IgD-negative memory B cell (primary cell): ENCODE measurements at regions not wholly inside any gene's neighbourhood (a gene's known extent, or its start where the extent isn't known, plus 50 kb on each side); places are given as distances from the start of the nearest gene placed in this dataset.
"Not testable (repeated sequence)": the region's sequence is repeated elsewhere in the genome, so short reads cannot be mapped to it uniquely, and the experiment has no call there.

Source experiments
- H3K27ac Mint-ChIP-seq, 3 donors: one replicate each; pipeline ENCODE4 v1.8.0; 2020 to 2022; ENCODE audit warnings: mild to moderate bottlenecking in 3 of 3, mixed read lengths in 3 of 3, moderate library complexity in 1 of 3
- H3K27me3 Mint-ChIP-seq: one replicate; pipeline ENCODE4 v1.8.0; 2021; ENCODE audit warnings: mixed read lengths
- H3K36me3 Mint-ChIP-seq: one replicate; pipeline ENCODE4 v1.8.0; 2020; ENCODE audit warnings: mild to moderate bottlenecking, mixed read lengths
- H3K4me1 Mint-ChIP-seq, 3 donors: one replicate each; pipeline ENCODE4 v1.8.0; 2020 to 2022; ENCODE audit warnings: mixed read lengths in 3 of 3, mild to moderate bottlenecking in 1 of 3
- H3K4me3 Mint-ChIP-seq, 4 donors: one replicate each; pipeline ENCODE4 v1.8.0; 2020 to 2022; ENCODE audit warnings: mild to moderate bottlenecking in 4 of 4, mixed read lengths in 4 of 4, moderate library complexity in 3 of 4
- H3K9me3 Mint-ChIP-seq, 3 donors: one replicate each; pipeline ENCODE4 v1.8.0; 2020 to 2021; ENCODE audit warnings: mixed read lengths in 3 of 3, mild to moderate bottlenecking in 1 of 3

DNA sequence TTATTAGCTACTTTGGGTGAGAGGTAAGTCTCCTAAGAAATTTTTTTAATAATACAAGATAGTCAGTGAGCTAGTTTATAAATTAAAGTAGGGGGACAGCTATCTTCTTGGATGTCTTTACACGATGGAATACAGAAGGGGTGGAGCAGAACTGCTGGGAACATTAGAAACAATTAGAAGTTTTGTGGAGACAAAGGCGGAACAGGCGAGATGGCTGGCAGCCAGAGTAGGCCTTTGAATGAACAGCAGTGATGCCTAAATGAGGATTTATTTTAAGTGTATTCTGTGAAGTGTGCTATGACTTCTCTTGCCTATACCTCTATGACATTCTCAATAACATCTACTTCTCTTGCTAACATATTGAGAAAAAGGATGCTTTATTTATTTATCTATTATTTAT lies 1345.3 kb upstream of the SEL1L start:
- peaks cover 1 to 12% (median 10%) of the 10 kb centered on the region in 3 donors for H3K9me3 Mint-ChIP-seq

DNA sequence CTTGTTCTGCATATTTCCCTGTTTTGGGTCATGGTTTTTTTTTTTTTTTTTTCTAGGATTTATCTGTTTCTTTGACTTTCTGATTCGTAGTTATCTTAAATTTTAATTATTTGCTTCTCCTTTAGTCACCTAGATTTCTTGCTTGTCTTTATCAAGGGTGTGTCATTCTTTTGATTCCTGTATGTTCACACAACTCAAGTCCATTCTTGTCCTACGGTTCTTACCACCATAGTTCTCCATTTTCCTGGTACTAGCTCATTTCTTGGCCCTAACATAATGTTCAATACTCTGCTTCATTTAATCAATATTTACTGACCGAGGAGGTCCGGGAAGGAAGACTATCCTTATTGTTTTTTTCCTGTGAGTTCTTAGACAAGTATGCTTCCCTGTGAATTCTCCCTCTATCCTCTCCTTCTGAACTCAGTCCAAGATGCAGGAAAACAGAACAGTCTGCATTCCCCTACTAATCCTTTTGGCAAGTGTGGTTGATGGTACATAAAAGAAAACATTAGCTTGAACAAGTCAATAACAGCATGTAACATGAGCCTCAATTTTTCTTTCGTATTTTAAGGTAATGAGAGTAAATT lies 1346.4 kb upstream of the SEL1L start:
- H3K36me3 Mint-ChIP-seq = no peaks in the 10 kb centered on the region
- peaks cover 1 to 13% (median 7%) of the 10 kb centered on the region in 3 donors for H3K9me3 Mint-ChIP-seq
- H3K27ac Mint-ChIP-seq = no peak overlapping the region
- H3K4me3 Mint-ChIP-seq = no peak overlapping the region
- H3K27me3 Mint-ChIP-seq = no peaks in the 10 kb centered on the region
- no peaks in the 10 kb centered on the region for H3K4me1 Mint-ChIP-seq

More for the DNA sequence above, 1345.3 kb upstream of the SEL1L start:
- no peak overlapping the region for H3K4me3 Mint-ChIP-seq
- no peak overlapping the region for H3K27ac Mint-ChIP-seq
- no peaks in the 10 kb centered on the region for H3K36me3 Mint-ChIP-seq
- no peaks in the 10 kb centered on the region for H3K27me3 Mint-ChIP-seq
- H3K4me1 Mint-ChIP-seq = no peaks in the 10 kb centered on the region

DNA sequence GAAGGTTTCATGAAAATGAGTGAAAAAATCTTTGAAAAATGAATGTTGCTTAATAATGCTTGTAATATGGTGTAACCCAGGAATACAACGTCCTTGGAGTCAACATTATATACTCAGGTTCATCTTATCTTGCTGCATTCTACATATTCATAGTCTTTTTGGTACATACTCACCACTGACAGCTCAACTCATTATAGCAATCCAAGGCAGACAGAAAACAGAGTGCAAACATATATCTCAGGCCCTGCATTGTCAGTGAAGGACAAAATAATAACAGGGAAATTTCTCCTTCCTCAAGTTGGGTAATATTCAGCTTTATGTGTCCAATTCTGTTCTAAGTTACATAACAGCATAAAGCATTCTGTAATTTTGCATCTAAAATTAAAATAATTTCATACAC lies 1353.0 kb upstream of the SEL1L start:
- Mint-ChIP-seq H3K27ac (no peak overlapping the region), H3K27me3 (no peaks in the 10 kb centered on the region), H3K4me3 (no peak overlapping the region), H3K9me3 (peaks cover 5 to 14% (median 9%) of the 10 kb centered on the region in 3 donors), H3K36me3 (no peaks in the 10 kb centered on the region), H3K4me1 (no peaks in the 10 kb centered on the region)

DNA sequence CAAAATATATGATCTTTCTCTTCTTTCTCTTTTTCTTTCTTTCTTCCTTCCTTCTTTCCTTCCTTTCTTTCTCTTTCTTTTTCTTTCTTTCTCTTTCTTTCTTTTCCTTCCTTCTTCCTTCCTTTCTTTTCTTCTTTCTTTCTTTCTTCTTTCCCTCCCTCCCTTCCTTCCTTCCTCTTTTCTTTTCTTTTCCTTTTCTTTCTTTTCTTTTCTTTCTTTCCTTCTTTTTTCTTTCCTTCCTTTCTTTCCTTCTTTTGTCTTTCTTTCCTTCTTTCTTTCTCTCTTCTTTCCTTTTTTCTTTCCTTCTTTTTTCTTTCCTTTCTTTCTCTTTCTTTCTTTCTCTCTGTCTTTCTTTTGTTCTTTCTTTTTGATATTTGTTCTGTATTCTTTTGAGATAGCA lies 1356.0 kb upstream of the SEL1L start:
- Mint-ChIP-seq H3K36me3 (no peaks in the 10 kb centered on the region), H3K4me3 (no peak overlapping the region), H3K27me3 (no peaks in the 10 kb centered on the region), H3K27ac (no peak overlapping the region), H3K9me3 (peaks cover 3 to 11% (median 4%) of the 10 kb centered on the region in 3 donors), H3K4me1 (no peaks in the 10 kb centered on the region)

DNA sequence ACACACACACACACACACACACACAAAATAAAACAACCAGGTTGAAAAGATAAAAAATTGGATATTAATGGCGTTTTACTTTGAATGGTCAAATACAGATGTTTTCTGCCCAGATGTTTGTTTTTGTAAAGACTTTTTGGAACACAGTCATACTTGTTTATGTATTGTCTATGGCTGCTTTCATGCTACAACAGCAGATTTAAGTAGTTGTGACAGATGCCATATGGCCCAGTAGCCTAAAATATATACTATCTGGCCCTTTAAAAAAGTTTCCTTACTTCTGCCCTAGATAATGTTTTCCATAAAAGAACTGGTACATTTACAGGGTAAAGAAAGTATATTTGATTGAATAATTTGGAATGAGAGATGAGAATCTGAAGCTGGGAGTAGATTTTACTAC lies 1362.8 kb upstream of the SEL1L start:
- no peak overlapping the region for H3K27ac Mint-ChIP-seq
- H3K9me3 Mint-ChIP-seq = peaks cover 0 to 11% (median 5%) of the 10 kb centered on the region in 3 donors
- H3K4me3 Mint-ChIP-seq = no peak overlapping the region
- no peaks in the 10 kb centered on the region for H3K4me1 Mint-ChIP-seq
- H3K27me3 Mint-ChIP-seq = no peaks in the 10 kb centered on the region
- no peaks in the 10 kb centered on the region for H3K36me3 Mint-ChIP-seq

DNA sequence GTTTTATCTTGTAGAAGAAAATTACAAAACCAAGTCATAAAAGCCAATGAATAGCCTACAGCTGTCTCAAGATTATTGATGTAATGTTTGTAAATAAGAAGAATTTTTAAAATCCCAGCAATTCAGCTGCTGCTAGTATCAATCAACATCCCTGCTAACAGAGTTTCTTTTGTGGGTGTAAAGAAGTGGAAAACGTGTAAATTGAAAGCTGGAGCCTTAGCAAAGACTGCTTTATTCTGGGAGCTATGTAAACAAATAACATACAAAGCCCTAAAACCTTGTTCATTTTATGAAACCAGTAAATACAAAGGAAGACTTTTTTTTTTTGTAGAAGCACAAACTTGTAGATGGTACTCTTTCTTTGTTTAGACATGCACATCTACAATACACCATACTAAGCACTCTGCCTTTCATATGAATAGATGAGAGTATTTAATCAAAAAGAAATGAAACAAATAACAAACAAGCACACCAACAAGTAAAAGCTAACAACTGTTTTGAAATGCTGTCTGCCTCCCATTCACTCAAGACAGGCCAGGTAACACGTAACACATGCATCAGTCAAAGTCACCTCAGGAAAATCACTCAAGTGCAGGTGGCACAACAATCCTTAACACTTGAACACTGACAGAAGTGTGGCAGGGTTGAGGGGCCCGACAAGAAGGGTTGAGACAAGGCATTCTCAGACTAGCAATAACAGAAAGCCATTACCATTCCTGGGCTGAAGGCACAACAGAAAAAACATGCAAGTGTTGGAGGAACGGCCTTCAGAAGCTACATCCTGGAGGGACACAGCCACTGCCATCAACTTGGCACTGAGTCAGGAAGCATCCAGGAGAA lies 1364.0 kb upstream of the SEL1L start:
- H3K27ac Mint-ChIP-seq = no peak overlapping the region
- no peak overlapping the region for H3K4me3 Mint-ChIP-seq
- H3K36me3 Mint-ChIP-seq = no peaks in the 10 kb centered on the region
- H3K9me3 Mint-ChIP-seq = peaks cover 2 to 21% (median 5%) of the 10 kb centered on the region in 3 donors
- no peaks in the 10 kb centered on the region for H3K27me3 Mint-ChIP-seq
- H3K4me1 Mint-ChIP-seq = no peaks in the 10 kb centered on the region

DNA sequence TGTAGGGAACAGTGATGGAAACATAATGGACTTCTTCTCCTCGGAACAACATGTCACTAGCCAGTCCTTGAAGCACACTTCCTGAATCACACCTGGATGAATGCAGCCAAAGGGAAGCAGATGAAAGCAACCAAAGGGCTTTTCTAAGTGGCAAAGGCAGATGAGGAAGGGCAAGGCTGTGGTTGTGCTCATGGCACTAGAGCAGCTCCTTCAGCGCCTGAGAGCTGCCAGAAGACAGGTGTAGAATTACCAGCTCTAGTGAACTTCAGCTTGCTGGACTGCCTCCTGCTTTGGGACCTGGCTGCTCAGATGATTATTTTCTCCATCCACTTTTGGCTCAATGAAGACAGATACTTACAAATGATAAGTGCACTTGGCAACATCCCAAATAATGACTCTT lies 1372.1 kb upstream of the SEL1L start:
- H3K4me1 Mint-ChIP-seq = no peaks in the 10 kb centered on the region
- H3K4me3 Mint-ChIP-seq = no peak overlapping the region
- H3K27me3 Mint-ChIP-seq = no peaks in the 10 kb centered on the region
- no peak overlapping the region for H3K27ac Mint-ChIP-seq
- H3K36me3 Mint-ChIP-seq = no peaks in the 10 kb centered on the region
- H3K9me3 Mint-ChIP-seq = peaks cover 2 to 28% (median 2%) of the 10 kb centered on the region in 3 donors

DNA sequence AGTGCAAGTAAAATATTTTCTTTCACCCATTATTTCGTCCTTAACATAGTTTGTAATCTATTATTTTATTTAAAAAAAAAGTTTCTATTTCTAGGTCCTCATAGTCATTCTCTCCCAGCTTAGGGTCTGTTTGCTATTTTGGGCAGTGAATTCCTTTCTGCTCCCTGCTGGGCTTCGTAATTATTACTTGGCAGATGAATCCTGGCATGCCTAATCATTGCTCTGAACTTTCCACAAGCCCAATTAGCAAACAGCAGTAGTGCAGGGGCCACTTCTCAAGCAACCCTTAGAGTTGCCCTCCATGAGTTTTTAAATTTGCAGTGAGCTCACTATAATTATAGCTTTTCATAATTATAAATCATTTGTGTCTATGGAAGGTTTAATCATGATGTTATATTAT lies 1378.3 kb upstream of the SEL1L start:
- no peaks in the 10 kb centered on the region for H3K4me1 Mint-ChIP-seq
- H3K9me3 Mint-ChIP-seq = peaks cover 4 to 18% (median 9%) of the 10 kb centered on the region in 3 donors
- H3K36me3 Mint-ChIP-seq = no peaks in the 10 kb centered on the region
- H3K27ac Mint-ChIP-seq = no peak overlapping the region
- H3K27me3 Mint-ChIP-seq = no peaks in the 10 kb centered on the region
- no peak overlapping the region for H3K4me3 Mint-ChIP-seq

DNA sequence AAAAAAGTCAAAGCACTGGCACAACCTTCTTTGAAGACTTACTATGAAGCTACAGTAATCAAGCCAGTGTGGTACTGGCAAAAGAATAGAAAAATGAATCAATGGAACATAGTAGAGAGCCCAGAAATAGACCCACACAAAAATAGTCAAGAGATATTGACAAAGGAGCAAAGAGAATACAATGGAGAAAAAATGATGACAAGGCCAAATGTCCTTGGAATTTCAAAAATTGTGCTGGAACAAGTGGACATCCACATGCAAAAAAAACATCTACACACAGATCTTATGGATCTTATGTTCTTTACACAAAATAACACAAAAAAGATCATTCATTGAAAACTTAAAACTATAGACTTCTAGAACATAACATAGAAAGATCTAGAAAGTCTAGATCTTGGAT lies 1379.7 kb upstream of the SEL1L start:
- peaks cover 4 to 17% (median 9%) of the 10 kb centered on the region in 3 donors for H3K9me3 Mint-ChIP-seq
- no peaks in the 10 kb centered on the region for H3K36me3 Mint-ChIP-seq
- no peaks in the 10 kb centered on the region for H3K4me1 Mint-ChIP-seq
- H3K27ac Mint-ChIP-seq = no peak overlapping the region
- H3K4me3 Mint-ChIP-seq = no peak overlapping the region
- no peaks in the 10 kb centered on the region for H3K27me3 Mint-ChIP-seq

DNA sequence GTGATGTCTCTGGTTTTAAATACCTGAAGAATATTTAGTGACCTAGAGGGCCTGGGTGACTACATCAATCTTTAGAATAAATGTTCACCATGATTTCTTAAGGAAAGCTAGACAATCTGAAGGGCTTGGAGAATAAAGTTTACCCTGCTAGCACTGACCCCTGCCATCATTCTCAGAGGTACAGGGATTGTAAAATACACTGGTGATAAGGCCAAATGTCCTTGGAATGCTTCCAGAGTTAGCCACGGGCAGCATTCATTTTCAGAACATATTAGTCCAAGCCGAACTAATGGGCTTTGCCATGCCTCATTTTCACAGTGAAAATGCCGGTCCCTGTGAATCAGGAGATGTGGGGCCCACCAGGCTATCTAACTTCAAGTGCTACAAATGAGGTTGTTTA lies 1381.7 kb upstream of the SEL1L start:
- no peaks in the 10 kb centered on the region for H3K27me3 Mint-ChIP-seq
- no peaks in the 10 kb centered on the region for H3K4me1 Mint-ChIP-seq

DNA sequence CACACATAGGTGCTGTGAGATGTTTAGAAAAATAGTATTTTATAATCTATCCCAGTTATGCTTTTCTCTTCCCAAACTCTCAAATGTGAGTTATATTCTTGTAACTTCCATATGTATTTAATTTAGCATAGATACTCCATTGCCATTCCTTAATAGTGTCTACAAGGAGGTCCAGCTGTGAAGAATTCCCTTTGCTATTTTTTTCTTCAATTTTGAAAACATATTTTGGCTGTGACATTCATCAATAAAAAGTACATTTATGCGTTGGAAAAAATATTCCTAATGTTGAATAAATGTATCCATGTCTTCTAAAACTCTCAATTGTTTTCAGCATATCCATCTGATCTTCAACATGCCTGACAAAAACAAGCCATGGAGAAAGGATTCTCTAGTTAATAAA lies 1402.0 kb upstream of the SEL1L start:
- H3K9me3 Mint-ChIP-seq = peaks cover 2 to 9% (median 4%) of the 10 kb centered on the region in 3 donors
- no peaks in the 10 kb centered on the region for H3K27me3 Mint-ChIP-seq
- H3K4me1 Mint-ChIP-seq = no peaks in the 10 kb centered on the region
- no peak overlapping the region for H3K27ac Mint-ChIP-seq
- no peaks in the 10 kb centered on the region for H3K36me3 Mint-ChIP-seq
- no peak overlapping the region for H3K4me3 Mint-ChIP-seq

More for the DNA sequence above, 1381.7 kb upstream of the SEL1L start:
- no peaks in the 10 kb centered on the region for H3K36me3 Mint-ChIP-seq
- H3K9me3 Mint-ChIP-seq = peaks cover 6 to 10% (median 9%) of the 10 kb centered on the region in 3 donors
- no peak overlapping the region for H3K4me3 Mint-ChIP-seq
- no peak overlapping the region for H3K27ac Mint-ChIP-seq

DNA sequence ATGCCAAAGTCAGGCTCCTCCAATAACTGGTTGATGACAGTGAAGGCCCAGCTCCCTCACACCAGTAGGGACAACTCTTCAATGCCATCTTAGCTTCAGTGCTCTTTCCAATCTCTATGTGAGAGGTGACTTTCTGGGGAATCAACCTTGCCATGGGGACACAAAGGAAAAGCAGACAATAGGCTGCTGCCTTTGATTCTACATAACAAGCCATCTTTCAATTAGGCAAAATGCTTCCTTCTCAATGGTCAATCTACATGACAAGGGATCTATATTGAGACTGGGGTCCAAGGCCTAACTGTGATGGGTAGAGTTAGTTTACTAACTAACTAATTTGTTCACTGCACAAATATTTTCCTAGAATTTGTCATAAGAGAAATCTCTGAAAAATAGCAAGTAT lies 1417.5 kb upstream of the SEL1L start:
- no peaks in the 10 kb centered on the region for H3K36me3 Mint-ChIP-seq
- peaks cover 0 to 1% (median 0%) of the 10 kb centered on the region in 3 donors for H3K4me1 Mint-ChIP-seq
- no peaks in the 10 kb centered on the region for H3K27me3 Mint-ChIP-seq
- peaks cover 2 to 16% (median 6%) of the 10 kb centered on the region in 3 donors for H3K9me3 Mint-ChIP-seq
- no peak overlapping the region for H3K27ac Mint-ChIP-seq
- no peak overlapping the region for H3K4me3 Mint-ChIP-seq

DNA sequence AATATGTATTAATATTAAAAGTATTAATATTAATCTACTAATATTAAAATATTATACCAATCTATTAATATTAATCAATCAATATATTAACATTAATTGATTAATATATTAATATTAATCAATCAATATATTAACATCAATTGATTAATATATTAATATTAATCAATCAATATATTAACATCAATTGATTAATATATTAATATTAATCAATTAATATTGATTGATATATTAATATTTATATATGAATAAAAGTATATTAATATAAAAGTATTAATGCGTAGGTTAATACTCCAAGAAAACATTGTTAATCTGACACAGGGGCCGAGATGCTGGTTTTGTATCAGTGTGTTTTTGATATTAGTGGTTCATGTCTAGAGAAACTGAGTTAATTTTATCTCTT lies 1430.1 kb upstream of the SEL1L start:
- Mint-ChIP-seq H3K27ac (no peak overlapping the region), H3K4me3 (no peak overlapping the region), H3K36me3 (no peaks in the 10 kb centered on the region), H3K4me1 (no peaks in the 10 kb centered on the region), H3K27me3 (no peaks in the 10 kb centered on the region), H3K9me3 (peaks cover 0 to 15% (median 3%) of the 10 kb centered on the region in 3 donors)

DNA sequence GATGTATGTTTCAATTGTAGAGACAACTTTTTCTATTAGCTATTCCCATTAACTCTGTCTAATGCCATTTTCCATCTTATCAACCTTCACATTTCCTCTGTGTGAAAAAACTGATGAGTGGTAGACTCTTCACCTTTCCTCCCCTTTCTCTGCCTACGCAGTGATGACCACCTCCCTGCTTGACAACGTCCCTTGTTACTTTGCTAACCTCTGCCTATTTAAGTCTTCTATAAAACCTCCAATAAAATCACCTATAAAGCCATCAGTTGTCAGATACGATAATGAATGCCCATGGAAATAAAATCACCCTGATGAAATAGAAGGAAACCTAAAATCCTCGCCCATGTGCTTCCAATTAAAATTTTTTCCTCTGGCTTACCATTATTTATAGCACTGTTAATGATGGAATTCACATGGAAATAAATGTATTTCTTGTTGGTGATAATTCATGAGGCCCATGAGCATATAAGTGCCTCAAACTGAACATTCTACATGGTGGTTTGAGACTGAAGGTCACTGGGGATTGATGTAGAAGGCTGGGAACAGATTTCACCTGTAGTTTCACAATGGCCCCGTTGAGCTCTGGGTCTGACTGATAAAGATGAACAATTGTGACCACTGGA lies 1454.0 kb upstream of the SEL1L start:
- Mint-ChIP-seq H3K27me3 (no peaks in the 10 kb centered on the region), H3K4me3 (no peak overlapping the region), H3K9me3 (peaks cover 2 to 17% (median 6%) of the 10 kb centered on the region in 3 donors), H3K36me3 (no peaks in the 10 kb centered on the region), H3K4me1 (no peaks in the 10 kb centered on the region), H3K27ac (no peak overlapping the region)

DNA sequence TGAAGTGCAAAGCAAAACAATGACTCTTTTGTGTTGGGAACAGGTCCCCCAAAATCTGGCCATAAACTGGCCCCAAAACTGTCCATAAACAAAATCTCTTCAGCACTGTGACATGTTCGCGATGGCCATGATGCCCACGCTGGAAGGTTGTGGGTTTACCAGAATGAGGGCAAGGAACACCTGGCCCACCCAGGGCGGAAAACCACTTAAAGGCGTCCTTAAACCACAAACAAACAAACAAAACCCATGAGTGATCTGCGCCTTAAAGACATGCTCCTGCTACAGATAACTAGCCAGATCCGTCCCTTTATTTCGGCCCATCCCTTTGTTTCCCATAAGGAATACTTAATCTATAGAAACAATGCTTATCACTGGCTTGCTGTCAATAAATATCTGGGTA lies 1460.9 kb upstream of the SEL1L start:
- H3K27me3 Mint-ChIP-seq, H3K27ac Mint-ChIP-seq, H3K4me3 Mint-ChIP-seq, H3K36me3 Mint-ChIP-seq, H3K4me1 Mint-ChIP-seq: not testable (repeated sequence)
- H3K9me3 Mint-ChIP-seq = peaks cover 0 to 16% (median 4%) of the 10 kb centered on the region in 3 donors
